GM20000 (cell line): ENCODE measurements at regions not wholly inside any gene's neighbourhood (a gene's known extent, or its start where the extent isn't known, plus 50 kb on each side); places are given as distances from the start of the nearest gene placed in this dataset.

Experiments used
- DNase-seq: peaks from one replicate; pipeline ENCODE4 v3.0.0; 2012; ENCODE audit warnings: low spot score
- CTCF ChIP-seq: IDR thresholded peaks from 2 replicates; pipeline ENCODE4 v1.5.1; 2012; ENCODE audit warnings: mild to moderate bottlenecking, control low read depth; ENCODE audit errors: extremely low read depth, missing control alignments

GRCh38 chr1:87715052-87715451, 386.4 kb downstream of the LMO4 start:
- TF ChIP-seq CTCF = no peak
- DNase-seq = no peak

- no peak for DNase-seq
- no peak for TF ChIP-seq CTCF
These were observed 386.8 kb downstream of the LMO4 start for GRCh38 chr1:87715471-87715870.

GRCh38 chr1:87717157-87717670, 388.5 kb downstream of the LMO4 start:
- no peak for TF ChIP-seq CTCF

GRCh38 chr1:87718241-87718950, 389.7 kb downstream of the LMO4 start:
- TF ChIP-seq CTCF = no peak

More at GRCh38 chr1:87717157-87717670, 388.5 kb downstream of the LMO4 start:
- no peak for DNase-seq

GRCh38 chr1:87719658-87720057, 391.0 kb downstream of the LMO4 start:
- TF ChIP-seq CTCF = no peak
- DNase-seq = no peak

More at GRCh38 chr1:87718241-87718950, 389.7 kb downstream of the LMO4 start:
- DNase-seq = no peak

GRCh38 chr1:87720561-87720960, 391.9 kb downstream of the LMO4 start:
- DNase-seq = no peak
- TF ChIP-seq CTCF = no peak

GRCh38 chr1:87723193-87723592, 394.5 kb downstream of the LMO4 start:
- no peak for TF ChIP-seq CTCF
- DNase-seq = no peak
